G401.6 (cell line): ENCODE measurements at regions not wholly inside any gene's neighbourhood (a gene's known extent, or its start where the extent isn't known, plus 50 kb on each side); places are given as distances from the start of the nearest gene placed in this dataset.
"Not testable (repeated sequence)": the region's sequence is repeated elsewhere in the genome, so short reads cannot be mapped to it uniquely, and the experiment has no call there.

Experiments
- FAIRE-seq: peaks from 2 replicates; lab custom pipeline; 2012; peaks lifted over from hg19 to GRCh38; lab: Jason Lieb, UNC

DNA sequence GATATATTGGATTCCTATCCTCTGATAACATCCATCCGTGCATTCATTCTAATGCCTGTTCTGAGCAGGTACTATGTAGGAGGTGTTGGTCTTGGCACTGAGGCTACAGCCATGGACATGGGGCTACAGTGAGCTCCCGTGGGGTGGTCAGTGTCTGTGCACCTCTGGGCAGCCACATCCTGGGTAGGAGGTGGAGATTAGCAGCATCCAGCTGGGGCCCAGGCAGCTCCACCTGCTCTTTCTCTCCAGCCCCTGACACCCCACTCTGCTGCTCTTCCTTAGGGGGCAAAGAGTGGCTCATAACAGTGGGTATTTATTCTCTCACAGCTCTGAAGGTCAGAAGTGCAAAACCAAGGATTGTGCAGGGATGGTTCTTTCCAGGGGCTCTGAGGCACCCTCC lies 292.0 kb upstream of the SFSWAP start:
- no peak for FAIRE-seq

DNA sequence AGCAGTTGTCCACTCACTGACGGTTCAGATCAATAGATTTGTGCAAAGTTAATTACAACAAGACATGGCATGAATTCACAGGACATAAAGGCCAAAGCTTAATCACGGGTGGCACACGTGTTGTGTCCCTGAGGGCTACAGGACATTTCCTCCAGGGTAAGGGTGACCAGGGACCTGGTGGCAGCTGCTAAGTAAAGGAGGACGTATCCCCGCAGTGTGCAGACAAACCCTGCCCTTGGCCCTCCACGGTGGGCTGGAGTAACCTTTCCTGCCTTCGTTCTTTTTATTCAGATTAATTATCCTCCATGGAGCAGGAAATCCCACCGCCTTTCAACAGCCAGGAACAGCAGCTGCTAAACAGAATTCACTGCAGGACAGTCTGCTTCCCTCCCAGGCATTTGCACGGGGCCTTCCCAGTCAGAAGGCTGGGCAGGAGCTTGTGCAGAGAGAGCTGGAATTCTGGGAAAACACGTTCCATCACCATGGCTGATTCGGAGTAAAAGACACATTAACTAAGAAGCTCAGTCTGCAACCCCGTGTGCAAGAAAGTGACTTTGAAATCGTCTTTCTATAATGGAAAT lies 289.9 kb upstream of the SFSWAP start:
- no peak for FAIRE-seq

DNA sequence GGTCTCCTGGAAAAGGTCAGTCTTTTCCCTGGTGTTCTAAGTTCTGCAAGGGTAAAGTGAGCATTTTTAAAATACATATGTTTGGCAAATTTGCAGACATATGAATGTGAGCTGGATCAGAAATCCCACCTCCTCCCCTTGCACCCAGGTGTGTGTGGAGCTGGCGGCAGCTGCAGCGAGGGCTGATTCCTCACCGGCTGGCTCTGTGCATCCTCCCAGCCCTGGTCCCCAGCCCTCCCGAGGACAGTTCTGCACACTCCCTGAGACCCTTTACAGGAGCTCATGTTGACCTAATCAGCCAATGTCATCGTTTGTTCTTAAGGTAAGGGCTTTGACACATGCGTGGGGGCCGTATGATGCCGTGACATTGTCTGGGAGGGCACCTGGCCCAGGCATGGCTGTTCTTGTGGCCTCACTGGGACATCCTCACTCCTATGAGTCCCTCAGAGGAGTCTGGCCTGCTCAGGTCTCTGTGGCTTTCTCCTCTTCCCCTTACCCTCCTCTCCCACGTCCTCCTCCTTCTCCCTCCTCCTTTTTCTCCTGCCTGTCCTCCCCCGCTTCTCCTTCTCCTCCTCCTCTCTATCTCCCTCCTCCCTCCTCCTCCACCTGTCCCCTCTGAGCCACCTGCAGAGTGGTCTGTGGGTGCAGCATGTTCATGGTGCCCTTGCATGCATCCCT lies 289.2 kb upstream of the SFSWAP start:
- FAIRE-seq, result no peak

DNA sequence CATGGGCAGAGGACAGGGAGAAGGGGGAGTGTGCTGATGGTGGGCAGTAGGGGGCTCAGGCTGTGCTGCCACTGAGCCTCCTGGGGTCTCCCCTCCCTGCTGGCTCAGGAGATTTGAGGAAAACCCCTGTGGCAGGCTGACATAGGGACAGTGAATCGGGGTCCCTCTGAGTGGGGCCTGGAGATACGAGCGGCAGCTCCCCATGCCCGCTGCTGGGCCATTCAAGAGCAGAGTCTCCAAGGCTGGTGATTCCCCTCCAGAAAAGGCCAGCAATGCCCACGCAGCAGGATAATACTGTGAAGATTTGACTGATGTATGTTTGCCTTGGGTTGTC lies 288.7 kb upstream of the SFSWAP start:
- no peak for FAIRE-seq

DNA sequence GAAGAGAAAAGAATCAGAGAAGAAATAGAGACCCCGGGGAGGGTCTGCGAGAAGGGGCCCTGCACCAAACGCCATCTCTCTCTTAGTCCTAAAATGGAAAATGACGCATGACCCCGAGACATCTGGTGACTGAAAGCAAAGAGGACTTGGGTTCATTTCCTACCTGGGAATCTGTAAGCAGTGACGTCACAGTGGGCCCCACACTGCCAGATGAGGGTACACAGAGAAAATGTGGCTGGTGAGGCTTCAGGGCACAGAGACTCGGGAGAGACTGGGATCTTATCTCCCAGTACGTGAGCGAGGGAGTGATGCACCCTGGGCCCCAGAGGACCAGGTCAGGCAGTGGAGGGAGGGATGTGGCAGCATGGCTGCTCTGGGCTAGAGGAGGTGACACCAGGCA lies 288.1 kb upstream of the SFSWAP start:
- FAIRE-seq, result no peak

DNA sequence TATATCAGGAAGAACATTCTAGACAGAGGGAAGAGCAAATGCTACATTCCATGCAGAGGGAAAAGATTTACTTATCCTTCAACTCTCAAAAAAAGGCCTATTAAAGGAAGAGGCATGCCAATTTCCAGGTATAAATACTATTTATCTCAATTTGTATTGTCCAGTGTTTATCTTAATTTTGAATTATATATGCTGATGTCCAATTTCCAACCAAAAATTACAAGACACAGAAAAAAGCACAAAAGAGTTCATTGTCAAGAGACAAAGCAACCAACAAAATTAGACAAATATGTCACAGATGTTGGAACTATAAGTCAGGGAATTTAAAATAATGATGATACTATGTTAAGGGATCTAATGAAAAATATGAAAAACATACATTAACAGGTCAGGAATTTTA lies 286.6 kb upstream of the SFSWAP start:
- no peak for FAIRE-seq

DNA sequence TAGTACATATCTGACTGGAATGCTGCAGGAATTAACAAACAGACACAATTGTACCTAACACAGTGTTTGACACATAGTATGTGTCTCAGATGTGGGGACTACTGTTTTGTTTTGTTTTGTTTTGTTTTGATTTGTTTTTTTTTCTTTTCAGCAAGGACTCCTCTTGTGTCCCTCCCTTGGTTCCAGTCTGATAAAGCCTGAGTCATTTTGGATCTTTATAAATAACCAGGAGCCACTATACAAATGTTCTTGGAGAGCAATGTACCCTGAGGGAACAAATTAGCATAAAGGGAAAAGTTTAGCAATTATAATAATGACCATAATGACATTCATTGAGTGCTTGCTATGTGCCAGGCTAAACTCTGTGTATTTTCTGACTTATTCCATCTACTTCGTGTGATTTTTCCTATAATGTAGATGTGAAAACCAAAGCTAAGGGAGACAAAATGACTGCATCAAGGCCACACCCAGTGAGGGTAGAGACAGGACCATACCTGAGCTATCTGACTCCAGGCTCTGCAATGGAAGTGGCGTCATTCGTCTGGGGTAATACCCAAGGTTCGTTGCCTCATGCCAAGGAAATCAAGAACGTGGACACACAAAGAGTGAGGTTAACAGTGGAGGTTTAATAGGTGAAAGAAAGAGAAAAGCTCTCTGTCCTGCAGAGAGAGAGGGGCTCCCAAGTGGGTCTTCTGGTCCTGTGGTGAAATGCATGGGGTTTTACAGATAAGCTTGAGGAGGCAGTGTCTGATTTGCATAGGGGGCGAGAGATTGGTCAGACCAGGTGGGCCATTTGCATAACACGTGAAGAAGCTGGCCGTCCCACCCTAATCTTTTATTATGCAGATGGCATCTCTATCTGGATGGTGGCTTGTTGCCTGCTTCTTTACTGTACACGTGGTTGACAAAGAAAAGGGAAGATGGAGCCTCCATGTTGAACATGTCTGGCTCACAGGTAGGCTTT lies 285.5 kb upstream of the SFSWAP start:
- FAIRE-seq, result no peak

DNA sequence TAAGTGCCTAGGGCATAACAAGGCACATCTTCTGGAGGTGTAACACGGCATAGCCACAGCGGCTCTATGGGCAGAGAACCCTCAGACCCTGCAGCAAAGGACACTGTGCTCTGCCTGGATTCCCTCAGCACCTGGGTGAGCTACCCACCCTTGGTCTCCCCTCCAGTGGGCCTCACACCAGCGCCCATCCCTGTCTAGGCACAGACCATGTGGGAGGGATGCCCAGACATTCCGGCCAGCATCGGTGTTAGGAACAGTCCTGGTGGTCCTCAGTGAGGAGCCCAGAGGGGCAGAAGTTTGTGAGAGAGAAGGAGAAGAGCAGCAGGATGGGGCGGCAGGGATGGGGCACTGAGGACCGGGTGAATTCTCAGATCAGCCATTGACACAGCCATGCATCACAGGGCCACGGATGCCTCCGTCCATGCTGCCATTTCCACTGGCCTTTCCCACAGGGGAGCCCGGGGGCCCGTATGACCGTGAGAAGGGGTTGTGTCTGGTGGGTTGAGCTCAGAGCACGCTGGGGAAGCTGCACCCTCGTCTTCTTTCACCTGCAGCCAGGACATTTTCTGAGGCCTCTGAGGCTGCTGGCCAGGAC lies 282.7 kb upstream of the SFSWAP start:
- FAIRE-seq, result no peak

DNA sequence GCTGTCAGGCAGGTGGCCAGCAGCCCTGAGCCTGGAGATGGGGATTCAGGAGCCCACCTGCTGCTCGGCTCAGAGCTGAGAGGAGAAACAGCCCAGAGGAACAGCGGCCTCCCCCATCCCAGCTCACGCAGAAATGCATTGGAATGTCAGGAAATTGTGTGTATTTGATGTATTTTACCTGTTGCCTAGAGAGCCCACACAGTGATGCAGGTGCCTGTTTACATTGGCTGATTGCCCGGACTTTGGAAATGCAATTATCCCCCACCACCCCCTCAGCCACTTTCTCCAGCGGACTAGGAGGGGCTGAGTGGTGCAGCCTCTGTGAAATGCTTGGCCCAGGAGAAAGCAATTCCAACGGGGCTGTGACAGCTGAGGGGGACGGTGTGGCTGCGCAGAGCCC lies 281.7 kb upstream of the SFSWAP start:
- FAIRE-seq, result not testable (repeated sequence)

DNA sequence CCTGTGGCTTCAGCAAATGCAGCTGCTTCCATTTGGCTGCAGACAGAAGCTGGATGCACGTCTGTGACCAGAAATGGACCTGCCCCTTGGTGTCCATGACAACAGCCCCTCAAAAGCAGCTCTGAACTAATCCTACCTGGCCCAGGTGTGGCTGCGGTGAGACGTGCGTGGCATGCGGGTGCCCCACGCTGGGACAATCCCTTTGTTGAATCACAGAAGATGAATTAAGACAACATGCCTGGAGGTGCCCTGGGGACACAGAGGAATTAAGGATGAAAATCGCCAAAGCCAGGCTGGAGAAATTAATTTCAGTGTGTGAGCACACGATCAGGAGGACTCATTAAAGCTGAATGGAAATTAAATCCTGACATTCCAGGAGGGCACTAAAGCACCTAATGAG lies 281.2 kb upstream of the SFSWAP start:
- FAIRE-seq, result not testable (repeated sequence)

DNA sequence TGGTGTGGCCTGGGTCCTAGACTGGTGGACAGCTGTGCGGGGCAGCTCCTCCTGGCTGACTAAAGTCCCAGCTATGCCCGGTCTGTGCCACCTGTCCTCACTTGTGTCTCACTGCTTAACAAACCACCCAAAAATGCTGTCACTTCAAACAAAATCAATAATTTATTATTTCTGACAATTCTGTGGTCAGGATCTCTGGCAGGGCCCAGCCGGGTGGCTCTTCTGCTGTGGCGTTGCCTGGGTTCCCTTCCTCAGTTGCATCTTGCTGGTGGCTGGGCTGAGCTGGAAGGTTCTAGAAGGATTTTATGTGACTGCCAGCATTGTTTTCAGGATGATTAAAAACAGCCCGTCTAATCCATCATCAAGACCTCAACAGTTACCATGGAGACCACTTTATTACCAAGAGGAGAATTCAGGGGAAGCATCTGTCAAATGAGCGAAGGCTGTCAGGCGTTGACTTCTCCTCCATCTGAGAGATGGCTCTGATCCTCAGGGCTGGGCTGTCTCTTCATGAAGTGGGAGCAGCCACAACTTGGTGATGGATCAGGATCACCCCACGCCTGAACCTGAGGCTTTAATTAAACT lies 280.6 kb upstream of the SFSWAP start:
- no peak for FAIRE-seq

DNA sequence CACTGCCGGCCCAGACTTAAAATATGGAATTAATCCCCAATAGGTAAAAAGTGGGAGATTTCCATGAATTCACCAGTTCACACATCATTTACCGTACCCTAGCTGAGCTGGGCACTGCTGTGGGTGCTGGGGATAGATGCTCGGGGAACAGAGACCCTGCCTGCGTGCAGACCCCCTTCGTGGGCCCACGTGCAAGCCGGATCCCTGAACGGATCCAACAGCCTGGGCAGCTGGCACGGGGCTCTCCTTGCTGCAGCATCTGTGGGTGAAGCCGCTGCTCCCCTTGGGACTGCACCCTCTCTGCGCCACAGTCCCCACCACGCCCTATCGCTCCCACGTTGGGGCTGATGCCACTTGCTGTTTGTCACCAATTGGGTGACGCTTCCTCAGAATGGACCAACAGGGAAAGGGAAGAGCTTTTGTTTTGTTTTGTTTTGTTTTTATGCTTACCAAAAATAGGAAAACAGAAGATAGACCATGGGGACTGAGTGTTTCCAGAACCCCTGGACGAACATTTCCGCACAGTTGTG lies 279.7 kb upstream of the SFSWAP start:
- FAIRE-seq, result not testable (repeated sequence)

DNA sequence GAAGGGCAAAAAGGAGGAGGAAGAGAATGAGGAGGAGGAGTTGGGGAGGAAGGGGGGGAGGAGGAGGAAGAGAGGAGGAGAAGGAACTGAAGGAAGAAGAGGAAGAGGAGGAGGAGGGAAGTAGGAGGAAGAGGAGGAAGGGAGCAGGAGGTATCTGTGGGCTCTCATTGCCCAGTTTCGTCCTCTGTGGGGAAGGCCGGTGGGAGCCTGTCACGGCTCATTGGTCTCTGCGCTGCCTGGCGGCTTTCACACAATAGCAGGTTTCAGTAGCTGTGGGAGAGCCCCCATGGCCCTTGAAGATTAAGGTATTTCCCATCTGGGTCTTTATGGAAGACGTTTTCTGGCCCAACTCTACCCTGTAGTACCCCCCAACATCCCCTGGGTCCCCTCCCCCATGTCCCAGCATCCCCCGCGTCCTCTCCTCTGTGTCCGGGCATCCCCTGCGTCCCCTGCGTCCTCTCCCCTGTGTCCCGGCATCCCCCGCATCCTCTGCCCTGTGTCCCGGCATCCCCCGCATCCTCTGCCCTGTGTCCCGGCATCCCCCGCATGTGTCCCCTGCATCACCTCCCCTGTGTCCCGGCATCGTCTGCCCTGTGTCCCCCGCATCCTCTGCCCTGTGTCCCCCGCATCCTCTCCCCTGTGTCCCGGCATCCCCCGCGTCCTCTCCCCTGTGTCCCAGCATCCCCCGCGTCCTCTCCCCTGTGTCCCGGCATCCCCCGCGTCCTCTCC lies 278.2 kb upstream of the SFSWAP start:
- no peak for FAIRE-seq

DNA sequence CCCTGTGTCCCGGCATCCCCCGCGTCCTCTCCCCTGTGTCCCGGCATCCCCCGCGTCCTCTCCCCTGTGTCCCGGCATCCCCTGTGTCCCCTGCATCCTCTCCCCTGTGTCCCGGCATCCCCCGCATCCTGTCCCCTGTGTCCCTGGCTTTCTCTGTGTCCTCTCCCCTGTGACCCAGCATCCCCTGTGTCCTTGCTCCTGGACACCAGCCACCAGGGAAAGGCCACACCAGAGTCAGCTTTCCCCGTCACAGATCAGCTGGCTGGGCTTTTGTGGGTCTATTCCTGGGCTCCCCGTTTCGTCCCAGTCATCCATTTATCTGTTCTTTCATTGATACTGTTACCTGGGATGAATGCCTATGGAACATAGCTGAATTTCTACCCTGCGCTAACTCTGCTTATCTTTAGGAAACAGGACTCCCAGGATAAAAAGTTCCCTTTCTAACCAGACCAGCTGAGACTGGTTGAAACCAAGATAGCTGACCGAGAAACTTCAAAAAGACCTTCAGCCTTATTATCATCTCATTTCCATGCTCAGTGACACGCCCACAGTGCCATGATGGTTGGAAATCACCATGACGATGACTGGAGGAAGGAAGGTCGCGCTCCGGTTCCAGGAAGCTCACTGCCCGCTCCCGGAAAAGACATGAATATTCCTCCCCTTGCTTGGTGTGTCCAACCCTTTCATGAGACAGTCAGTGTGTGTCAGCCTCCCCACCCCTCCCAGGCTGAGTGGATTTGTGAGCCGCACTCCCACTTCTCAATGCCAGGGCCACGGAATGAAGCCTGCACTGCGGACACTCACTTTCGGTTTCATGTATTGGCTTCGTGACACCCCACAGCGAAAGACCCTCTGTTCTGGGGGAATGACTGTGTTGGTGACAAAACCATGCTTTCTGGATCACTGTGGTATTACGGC lies 276.4 kb upstream of the SFSWAP start:
- no peak for FAIRE-seq

DNA sequence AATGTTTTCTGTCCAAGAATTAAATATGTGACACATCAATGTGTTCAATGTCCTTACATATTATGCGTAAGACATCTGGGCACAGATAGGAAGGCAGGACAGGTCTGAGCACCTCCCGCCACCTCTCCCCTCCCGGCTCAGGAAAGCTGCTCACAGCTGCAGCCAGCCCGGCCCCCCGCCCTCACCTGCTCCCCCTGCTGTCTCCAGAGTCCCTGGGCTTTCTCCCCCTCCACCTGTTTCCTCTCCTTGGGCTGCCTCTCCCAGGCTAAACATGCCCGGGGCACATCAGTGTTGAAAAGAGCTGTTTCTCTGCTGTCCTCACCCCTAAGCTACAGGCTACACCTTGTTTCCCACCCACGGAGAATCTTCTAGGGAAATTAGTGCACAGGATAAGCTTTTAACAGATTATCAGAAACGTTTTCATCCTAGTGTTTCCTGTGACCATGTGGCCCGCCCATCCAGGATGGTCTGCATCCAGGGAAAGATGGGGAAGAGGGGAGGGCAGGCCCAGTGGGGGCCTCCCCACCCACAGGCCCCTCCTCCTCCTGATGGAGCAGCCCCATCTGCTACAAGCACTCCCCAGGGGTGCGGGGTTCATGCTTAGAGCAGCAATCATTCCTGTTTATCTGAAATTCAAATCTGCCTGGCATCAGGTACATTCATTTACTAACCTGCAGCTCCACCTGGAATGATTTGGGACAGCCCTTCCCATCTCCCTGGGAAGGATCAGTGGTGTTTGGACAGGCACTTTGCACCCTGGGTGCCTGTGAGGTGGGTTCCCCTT lies 273.8 kb upstream of the SFSWAP start:
- no peak for FAIRE-seq

DNA sequence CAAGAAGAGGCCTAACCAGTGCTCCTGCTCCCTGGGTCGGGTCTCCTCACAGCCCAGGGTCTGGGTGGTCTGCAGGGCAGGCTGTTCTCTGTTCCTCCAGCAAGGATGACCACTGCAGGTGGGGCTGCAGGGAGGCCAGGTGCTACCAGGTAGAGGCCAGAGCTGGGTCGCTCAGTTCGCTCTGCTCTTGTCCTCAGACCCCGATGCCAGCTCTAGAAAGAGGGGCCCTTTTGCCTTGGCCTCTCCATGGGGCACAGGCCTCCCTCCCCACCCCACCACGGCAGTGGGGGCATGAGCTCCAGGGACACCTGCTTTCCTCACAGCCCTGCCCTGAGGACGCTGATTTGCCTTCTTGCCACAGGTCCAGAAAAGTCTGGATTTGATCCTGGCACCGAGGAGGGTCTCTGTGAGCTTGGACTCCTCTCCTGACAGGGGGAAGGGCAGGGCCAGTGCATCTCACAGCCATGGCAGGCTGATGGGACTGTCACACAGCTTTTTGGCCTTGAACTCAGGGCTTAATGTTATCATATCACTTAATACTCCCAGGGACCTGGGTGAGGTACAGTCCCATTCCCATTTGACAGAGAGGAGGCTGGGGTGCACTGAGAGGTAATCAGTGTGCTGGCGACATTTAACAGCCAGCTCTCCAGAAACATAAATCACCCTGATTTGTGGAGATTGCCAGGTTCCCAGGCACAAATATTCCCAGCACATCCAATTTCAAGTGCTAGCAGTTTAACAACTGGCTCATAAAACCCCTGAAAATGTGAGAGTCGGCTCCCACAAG lies 273.0 kb upstream of the SFSWAP start:
- no peak for FAIRE-seq

DNA sequence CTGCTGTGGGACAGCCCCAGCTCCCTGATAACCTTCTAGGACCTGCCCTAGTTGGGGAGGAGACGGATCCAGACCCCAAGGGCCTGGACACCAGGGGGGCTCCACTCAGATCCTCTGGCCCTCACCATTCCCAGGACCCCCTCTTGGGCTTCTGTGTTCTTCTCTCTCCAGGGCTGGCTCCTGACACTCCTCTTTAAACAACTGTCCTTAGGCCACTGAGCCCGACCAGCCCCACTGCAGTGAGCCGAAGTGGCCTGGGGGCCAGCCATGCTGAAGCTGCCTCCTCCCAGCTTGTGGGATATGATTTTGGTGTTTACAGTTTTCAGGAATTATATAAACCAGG lies 272.4 kb upstream of the SFSWAP start:
- not testable (repeated sequence) for FAIRE-seq

DNA sequence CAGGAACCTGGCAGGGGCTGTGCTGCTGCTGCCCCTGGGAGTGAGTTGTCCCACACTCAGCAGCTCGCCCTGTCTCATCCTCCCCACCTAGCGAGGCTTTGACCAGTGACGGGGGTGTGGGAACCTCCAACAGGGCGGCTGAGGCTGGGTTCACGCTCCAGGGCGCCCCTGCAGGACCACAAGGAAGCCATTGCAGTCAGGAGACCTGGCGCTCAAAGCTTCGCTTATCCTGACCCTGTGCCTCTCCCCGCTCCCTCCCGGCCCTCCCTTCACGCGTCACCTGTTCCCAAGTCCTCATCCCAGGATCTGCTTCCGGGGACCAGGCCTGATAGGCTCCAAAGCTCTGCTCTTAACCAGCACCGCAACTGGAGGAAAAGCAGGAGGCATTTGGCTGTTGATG lies 272.0 kb upstream of the SFSWAP start:
- no peak for FAIRE-seq

DNA sequence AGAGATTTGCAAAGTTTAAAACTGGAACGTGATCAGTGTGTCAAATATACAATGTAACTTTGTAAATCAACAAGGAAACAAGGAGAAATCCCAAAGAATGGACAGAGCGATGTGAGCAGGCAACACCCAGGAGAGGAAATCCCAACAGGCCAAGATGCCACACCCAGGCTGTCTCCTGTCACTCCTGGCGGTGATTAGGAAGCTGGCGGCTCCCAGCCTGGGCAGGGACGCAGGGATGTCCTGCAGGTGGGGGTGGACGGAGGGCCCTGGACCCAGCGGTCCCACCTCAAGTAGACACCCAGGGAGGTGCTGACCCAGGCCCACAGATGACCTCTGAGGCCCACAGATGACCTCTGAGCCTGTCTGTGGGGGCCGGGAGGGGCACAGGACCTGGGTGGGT lies 271.1 kb upstream of the SFSWAP start:
- not testable (repeated sequence) for FAIRE-seq
